ENCODE measurements at regions not wholly inside any gene's neighbourhood (a gene's known extent, or its start where the extent isn't known, plus 50 kb on each side); places are given as distances from the start of the nearest gene placed in this dataset.

DNA sequence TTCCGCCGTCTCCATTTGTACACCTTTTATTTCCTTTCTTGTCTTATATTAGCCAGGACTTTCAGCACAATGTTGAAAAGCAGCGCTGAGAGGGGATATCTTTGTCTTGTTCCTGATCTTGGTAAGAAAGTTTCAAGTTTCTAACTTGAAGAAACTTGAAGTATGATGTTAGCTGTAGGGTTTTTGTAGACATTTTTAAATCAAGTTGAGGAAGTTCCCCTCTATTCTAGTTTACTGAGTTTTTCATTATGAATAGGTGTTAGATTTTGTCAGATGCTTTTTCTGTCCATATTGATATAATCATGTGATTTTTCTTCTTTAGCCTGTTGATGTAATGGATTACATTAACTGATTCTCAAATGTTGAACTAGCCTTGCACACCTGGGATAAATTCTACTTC lies 425.7 kb downstream of the PIK3R1 start:
- POLR2A ChIA-PET = no interaction called here
- no peak for TF ChIP-seq REST (IDR thresholded peaks at IDR 0.05; ENCODE audit: insufficient read depth in 1 of 2, low read depth in 2 of 2, low read length in 1 of 2)
- TF ChIP-seq POLR2AphosphoS5 (IDR thresholded peaks at IDR 0.05; ENCODE audit: low read depth, low read length) = no peak
- no peak for TF ChIP-seq CTCF (IDR thresholded peaks at IDR 0.05)
- TF ChIP-seq TCF7L2 (IDR thresholded peaks at IDR 0.05; ENCODE audit: low read depth, low read length) = no peak
- TF ChIP-seq SIN3A (IDR thresholded peaks at IDR 0.05; ENCODE audit: borderline replicate concordance, insufficient read depth, low read depth, low read length) = no peak
- ATAC-seq (no peak), DNase-seq (ENCODE audit: low read depth, low spot score) (no peak)
- Histone ChIP-seq H3K36me3 (ENCODE audit: control insufficient read depth, insufficient read depth, low read length) (no peaks in the 10 kb centered on the region), H3K27me3 (ENCODE audit: control insufficient read depth, insufficient read depth, low read length) (no peaks in the 10 kb centered on the region), H3K4me3 (ENCODE audit: low read depth in 2 of 2, low read length in 2 of 2) (no peak overlapping the region), H3K27ac (ENCODE audit: low read length) (no peak overlapping the region), H3K4me1 (ENCODE audit: control insufficient read depth, insufficient read depth, low read length) (no peaks in the 10 kb centered on the region), H3K9me3 (ENCODE audit: control insufficient read depth, insufficient read depth, low read depth, low read length) (no peaks in the 10 kb centered on the region)
- intact Hi-C loops (cut with micrococcal nuclease; ENCODE audit: unreplicated experiment) = no loop called here
- CTCF ChIA-PET = no interaction called here
- no TSS peak for BruUV-seq (replicated peaks)
- in situ Hi-C loops (cut with HindIII; ENCODE audit: low pct_unique_long_range_greater_than_20kb, low sequenced_read_pairs) = no loop called here

DNA sequence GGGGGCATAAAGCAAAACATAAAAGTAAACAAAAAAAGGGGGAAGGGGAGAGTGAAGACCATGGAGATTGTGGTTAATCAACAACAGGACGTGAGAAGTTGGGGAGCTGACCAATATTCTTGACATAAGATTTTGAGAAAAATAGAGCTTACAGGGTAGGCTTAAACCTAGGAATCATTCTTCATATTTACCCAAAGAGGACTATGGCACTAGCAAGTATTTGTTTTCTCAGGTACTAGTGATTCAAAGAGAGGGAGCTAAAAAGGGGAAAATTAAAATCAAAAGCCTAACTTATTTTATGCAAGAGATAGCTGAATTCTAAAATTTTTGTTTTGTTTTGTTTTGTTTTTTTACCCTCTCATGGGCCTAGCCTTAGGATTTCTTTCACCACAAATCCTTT lies 427.5 kb downstream of the PIK3R1 start:
- no peaks in the 10 kb centered on the region for H3K36me3 ChIP-seq (ENCODE audit: control insufficient read depth, insufficient read depth, low read length)
- H3K4me3 ChIP-seq (ENCODE audit: low read depth in 2 of 2, low read length in 2 of 2) = no peak overlapping the region
- no peak overlapping the region for H3K27ac ChIP-seq (ENCODE audit: low read length)
- DNase-seq (ENCODE audit: low read depth, low spot score) (no peak), ATAC-seq (no peak)
- H3K4me1 ChIP-seq (ENCODE audit: control insufficient read depth, insufficient read depth, low read length) = no peaks in the 10 kb centered on the region
- ChIA-PET CTCF (no interaction called here), POLR2A (no interaction called here)
- no peaks in the 10 kb centered on the region for H3K9me3 ChIP-seq (ENCODE audit: control insufficient read depth, insufficient read depth, low read depth, low read length)
- BruUV-seq (replicated peaks) = no TSS peak
- TF ChIP-seq CTCF (IDR thresholded peaks at IDR 0.05) (no peak), REST (IDR thresholded peaks at IDR 0.05; ENCODE audit: insufficient read depth in 1 of 2, low read depth in 2 of 2, low read length in 1 of 2) (no peak), POLR2AphosphoS5 (IDR thresholded peaks at IDR 0.05; ENCODE audit: low read depth, low read length) (no peak), TCF7L2 (IDR thresholded peaks at IDR 0.05; ENCODE audit: low read depth, low read length) (no peak), SIN3A (IDR thresholded peaks at IDR 0.05; ENCODE audit: borderline replicate concordance, insufficient read depth, low read depth, low read length) (no peak)
- H3K27me3 ChIP-seq (ENCODE audit: control insufficient read depth, insufficient read depth, low read length) = no peaks in the 10 kb centered on the region
- in situ Hi-C loops (cut with HindIII; ENCODE audit: low pct_unique_long_range_greater_than_20kb, low sequenced_read_pairs) (no loop called here), intact Hi-C loops (cut with micrococcal nuclease; ENCODE audit: unreplicated experiment) (no loop called here)
